Loucy (cell line): ENCODE measurements at regions not wholly inside any gene's neighbourhood (a gene's known extent, or its start where the extent isn't known, plus 50 kb on each side); places are given as distances from the start of the nearest gene placed in this dataset.

Experiments used
- CTCF ChIP-seq: fragments of 200-600 bp; sonication (generic); conservative IDR thresholded peaks from 2 replicates; pipeline ENCODE4 v1.5.1; 2014; ENCODE audit warnings: mild to moderate bottlenecking, antibody characterized with exemption, low read length
- EZH2phosphoT487 ChIP-seq: fragments of 200-600 bp; IDR thresholded peaks from 2 replicates; pipeline ENCODE4 v1.6.1; 2018; ENCODE audit warnings: antibody characterized with exemption, mild to moderate bottlenecking, moderate library complexity, borderline replicate concordance

GRCh38 chr6:40903456-40903855, 135.6 kb downstream of the UNC5CL start:
- no peak for TF ChIP-seq CTCF
- no peak for TF ChIP-seq EZH2phosphoT487
